ENCODE measurements at regions not wholly inside any gene's neighbourhood (a gene's known extent, or its start where the extent isn't known, plus 50 kb on each side); places are given as distances from the start of the nearest gene placed in this dataset.

DNA sequence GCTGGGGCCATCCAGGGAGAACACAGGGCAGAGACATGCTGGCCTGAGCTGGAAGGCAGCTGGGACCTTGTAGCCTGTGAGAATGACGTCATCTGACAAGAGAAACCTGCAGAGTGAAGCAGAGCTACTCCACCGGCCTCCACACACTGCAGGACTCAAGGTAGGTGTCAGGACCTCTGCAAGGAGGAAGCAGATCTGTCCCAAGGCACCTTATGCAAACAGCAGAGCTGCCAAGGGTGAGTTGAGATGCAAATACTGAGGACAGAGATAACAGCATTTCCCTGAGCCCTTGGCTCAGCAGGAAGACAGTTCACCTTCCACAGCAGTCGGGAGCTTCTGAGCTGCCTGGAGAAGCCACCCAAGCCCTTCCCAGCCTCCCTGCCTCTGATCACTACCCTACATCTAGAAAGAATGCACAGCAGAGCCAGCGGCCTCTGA is 51.9 kb upstream of the IGSF9B start:
- TF ChIP-seq, protein P1, sequence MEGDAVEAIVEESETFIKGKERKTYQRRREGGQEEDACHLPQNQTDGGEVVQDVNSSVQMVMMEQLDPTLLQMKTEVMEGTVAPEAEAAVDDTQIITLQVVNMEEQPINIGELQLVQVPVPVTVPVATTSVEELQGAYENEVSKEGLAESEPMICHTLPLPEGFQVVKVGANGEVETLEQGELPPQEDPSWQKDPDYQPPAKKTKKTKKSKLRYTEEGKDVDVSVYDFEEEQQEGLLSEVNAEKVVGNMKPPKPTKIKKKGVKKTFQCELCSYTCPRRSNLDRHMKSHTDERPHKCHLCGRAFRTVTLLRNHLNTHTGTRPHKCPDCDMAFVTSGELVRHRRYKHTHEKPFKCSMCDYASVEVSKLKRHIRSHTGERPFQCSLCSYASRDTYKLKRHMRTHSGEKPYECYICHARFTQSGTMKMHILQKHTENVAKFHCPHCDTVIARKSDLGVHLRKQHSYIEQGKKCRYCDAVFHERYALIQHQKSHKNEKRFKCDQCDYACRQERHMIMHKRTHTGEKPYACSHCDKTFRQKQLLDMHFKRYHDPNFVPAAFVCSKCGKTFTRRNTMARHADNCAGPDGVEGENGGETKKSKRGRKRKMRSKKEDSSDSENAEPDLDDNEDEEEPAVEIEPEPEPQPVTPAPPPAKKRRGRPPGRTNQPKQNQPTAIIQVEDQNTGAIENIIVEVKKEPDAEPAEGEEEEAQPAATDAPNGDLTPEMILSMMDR (IDR thresholded peaks at IDR 0.05): no peak
- TF ChIP-seq POLR2A (IDR thresholded peaks at IDR 0.05): no peak

Data from adrenal gland (tissue), 5 donors.